ENCODE measurements at regions not wholly inside any gene's neighbourhood (a gene's known extent, or its start where the extent isn't known, plus 50 kb on each side); places are given as distances from the start of the nearest gene placed in this dataset.

DNA sequence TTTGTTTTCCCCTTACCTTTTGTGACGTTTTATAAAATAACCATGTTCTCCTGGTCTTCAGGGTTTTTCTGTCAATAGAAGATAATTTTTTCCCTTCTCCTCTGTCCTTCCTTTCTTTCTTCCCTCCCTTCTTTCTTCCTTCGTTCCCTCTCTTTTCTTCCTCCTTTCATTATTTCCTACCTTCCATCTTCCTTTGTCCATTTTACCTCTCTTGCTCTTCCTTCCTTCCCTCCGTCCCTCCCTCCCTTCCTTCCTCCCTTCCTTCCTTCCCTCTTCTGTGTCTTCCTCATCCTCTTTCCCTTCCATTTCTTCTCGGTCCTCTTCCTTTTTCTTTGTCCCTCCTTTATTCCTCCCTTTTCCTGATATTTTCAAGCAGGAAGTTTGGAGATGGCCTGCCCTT lies 128.2 kb downstream of the TEX36 start:
- H3K27ac ChIP-seq: no peak overlapping the region
- H3K9me3 ChIP-seq: peaks cover 7% of the 10 kb centered on the region; the same call in 1 of the 3 replicates
- TF ChIP-seq MAZ (IDR thresholded peaks at IDR 0.05; ENCODE audit: borderline replicate concordance, low read depth, low read length): no peak
- TF ChIP-seq TP53 (CRISPR knock-in tag; IDR thresholded peaks at IDR 0.05): no peak
- TF ChIP-seq REST (IDR thresholded peaks at IDR 0.05): no peak
- no peak for TF ChIP-seq NR3C1 (IDR thresholded peaks at IDR 0.05)
- TF ChIP-seq, protein P1, sequence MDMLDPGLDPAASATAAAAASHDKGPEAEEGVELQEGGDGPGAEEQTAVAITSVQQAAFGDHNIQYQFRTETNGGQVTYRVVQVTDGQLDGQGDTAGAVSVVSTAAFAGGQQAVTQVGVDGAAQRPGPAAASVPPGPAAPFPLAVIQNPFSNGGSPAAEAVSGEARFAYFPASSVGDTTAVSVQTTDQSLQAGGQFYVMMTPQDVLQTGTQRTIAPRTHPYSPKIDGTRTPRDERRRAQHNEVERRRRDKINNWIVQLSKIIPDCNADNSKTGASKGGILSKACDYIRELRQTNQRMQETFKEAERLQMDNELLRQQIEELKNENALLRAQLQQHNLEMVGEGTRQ (IDR thresholded peaks at IDR 0.05): no peak
- no peak for TF ChIP-seq ZNF302 (CRISPR knock-in tag; IDR thresholded peaks at IDR 0.05)
- POLR2A ChIA-PET: no interaction called here
- WGBS (ENCODE audit: missing lambda C conversion rate): 25% methylated on average over 3 of the region's 4 CpGs
- no peak overlapping the region for H3K4me3 ChIP-seq
- ATAC-seq (no peak), DNase-seq (ENCODE audit: low read depth in 1 of 2, low spot score in 1 of 2) (no peak), FAIRE-seq (no peak)
- H3K4me2 ChIP-seq: no peak overlapping the region
- CTCF ChIA-PET: no interaction called here
- no peaks in the 10 kb centered on the region for H3K4me1 ChIP-seq

- TF ChIP-seq ZNF302 (CRISPR knock-in tag; IDR thresholded peaks at IDR 0.05) (no peak), ZFP36 (IDR thresholded peaks at IDR 0.05; ENCODE audit: borderline replicate concordance, partially characterized antibody) (no peak), RARB (CRISPR knock-in tag; IDR thresholded peaks at IDR 0.05) (no peak), CBX2 (IDR thresholded peaks at IDR 0.05; ENCODE audit: borderline replicate concordance, low read depth) (no peak), MAFK (IDR thresholded peaks at IDR 0.05; ENCODE audit: partially characterized antibody) (no peak), CEBPB (IDR thresholded peaks at IDR 0.05) (no peak), EHMT2 (IDR thresholded peaks at IDR 0.05; ENCODE audit: low read depth) (no peak), PBX3 (IDR thresholded peaks at IDR 0.05) (no peak), RFX5 (IDR thresholded peaks at IDR 0.05) (no peak), BHLHE40 (IDR thresholded peaks at IDR 0.05; ENCODE audit: low read depth, low read length) (no peak), TFCP2L1 (CRISPR knock-in tag; IDR thresholded peaks at IDR 0.05) (no peak)
- TF ChIP-seq, protein P1 (IDR thresholded peaks at IDR 0.05): no peak
- TF ChIP-seq, protein P2, sequence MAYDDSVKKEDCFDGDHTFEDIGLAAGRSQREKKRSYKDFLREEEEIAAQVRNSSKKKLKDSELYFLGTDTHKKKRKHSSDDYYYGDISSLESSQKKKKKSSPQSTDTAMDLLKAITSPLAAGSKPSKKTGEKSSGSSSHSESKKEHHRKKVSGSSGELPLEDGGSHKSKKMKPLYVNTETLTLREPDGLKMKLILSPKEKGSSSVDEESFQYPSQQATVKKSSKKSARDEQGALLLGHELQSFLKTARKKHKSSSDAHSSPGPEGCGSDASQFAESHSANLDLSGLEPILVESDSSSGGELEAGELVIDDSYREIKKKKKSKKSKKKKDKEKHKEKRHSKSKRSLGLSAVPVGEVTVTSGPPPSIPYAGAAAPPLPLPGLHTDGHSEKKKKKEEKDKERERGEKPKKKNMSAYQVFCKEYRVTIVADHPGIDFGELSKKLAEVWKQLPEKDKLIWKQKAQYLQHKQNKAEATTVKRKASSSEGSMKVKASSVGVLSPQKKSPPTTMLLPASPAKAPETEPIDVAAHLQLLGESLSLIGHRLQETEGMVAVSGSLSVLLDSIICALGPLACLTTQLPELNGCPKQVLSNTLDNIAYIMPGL (CRISPR knock-in tag; IDR thresholded peaks at IDR 0.05; ENCODE audit: borderline replicate concordance): no peak
- ChIA-PET CTCF (no interaction called here), POLR2A (no interaction called here)
- DNase-seq (ENCODE audit: low read depth in 1 of 2, low spot score in 1 of 2) (no peak), FAIRE-seq (no peak), ATAC-seq (no peak)
- H3K4me3 ChIP-seq: no peak overlapping the region
- H3K4me2 ChIP-seq: no peak overlapping the region
- no peaks in the 10 kb centered on the region for H3K4me1 ChIP-seq
- peaks cover 9% of the 10 kb centered on the region; the same call in 1 of the 3 replicates for H3K9me3 ChIP-seq
- 47% methylated on average over 10 of the region's 10 CpGs for WGBS (ENCODE audit: missing lambda C conversion rate)
- H3K27ac ChIP-seq: no peak overlapping the region
Measured at GRCh38 chr10:125554016-125554703, 128.8 kb downstream of the TEX36 start.

Data from A549 (cell line).